Ishikawa (cell line): ENCODE measurements at regions not wholly inside any gene's neighbourhood (a gene's known extent, or its start where the extent isn't known, plus 50 kb on each side); places are given as distances from the start of the nearest gene placed in this dataset.

ENCODE experiments used
- CEBPB ChIP-seq: IDR thresholded peaks from 2 replicates; pipeline ENCODE4 v1.6.1; 2012
- CREB1 ChIP-seq: IDR thresholded peaks from 2 replicates; pipeline ENCODE4 v1.6.1; 2012; ENCODE audit warnings: low read depth
- EGR1 ChIP-seq: IDR thresholded peaks from 2 replicates; pipeline ENCODE4 v1.6.1; 2012
- EP300 ChIP-seq: IDR thresholded peaks from 2 replicates; pipeline ENCODE4 v1.6.1; 2012; ENCODE audit warnings: borderline replicate concordance
- FOXM1 ChIP-seq: IDR thresholded peaks from 2 replicates; pipeline ENCODE4 v1.6.1; 2012; ENCODE audit warnings: low read depth, borderline replicate concordance
- NFIC ChIP-seq: IDR thresholded peaks from 2 replicates; pipeline ENCODE4 v1.6.1; 2012
- RAD21 ChIP-seq: IDR thresholded peaks from 2 replicates; pipeline ENCODE4 v1.6.1; 2012; ENCODE audit warnings: low read depth
- REST ChIP-seq: IDR thresholded peaks from 2 replicates; pipeline ENCODE4 v1.6.1; 2012; ENCODE audit warnings: low read depth, mild to moderate bottlenecking
- TAF1 ChIP-seq: IDR thresholded peaks from 2 replicates; pipeline ENCODE4 v1.6.1; 2012; ENCODE audit warnings: low read depth, mild to moderate bottlenecking
- TCF12 ChIP-seq: IDR thresholded peaks from 2 replicates; pipeline ENCODE4 v1.6.1; 2012; ENCODE audit warnings: low read depth
- TEAD4 ChIP-seq: IDR thresholded peaks from 2 replicates; pipeline ENCODE4 v1.6.1; 2012
- YY1 ChIP-seq: IDR thresholded peaks from 2 replicates; pipeline ENCODE4 v1.6.1; 2012; ENCODE audit warnings: low read depth
- ZBTB7A ChIP-seq: IDR thresholded peaks from 2 replicates; pipeline ENCODE4 v1.6.1; 2012; ENCODE audit warnings: low read depth
- TF ChIP-seq, protein P1 (sequence below): IDR thresholded peaks from 2 replicates; pipeline ENCODE4 v1.6.1; 2012
- TF ChIP-seq, protein P2 (sequence below): IDR thresholded peaks from 2 replicates; pipeline ENCODE4 v1.6.1; 2012

- TF ChIP-seq, protein P1, sequence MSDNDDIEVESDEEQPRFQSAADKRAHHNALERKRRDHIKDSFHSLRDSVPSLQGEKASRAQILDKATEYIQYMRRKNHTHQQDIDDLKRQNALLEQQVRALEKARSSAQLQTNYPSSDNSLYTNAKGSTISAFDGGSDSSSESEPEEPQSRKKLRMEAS: no peak
- no peak for TF ChIP-seq TEAD4
- TF ChIP-seq ZBTB7A: no peak
- TF ChIP-seq RAD21: no peak
- TF ChIP-seq EGR1: no peak
- no peak for TF ChIP-seq TAF1
- TF ChIP-seq, protein P2, sequence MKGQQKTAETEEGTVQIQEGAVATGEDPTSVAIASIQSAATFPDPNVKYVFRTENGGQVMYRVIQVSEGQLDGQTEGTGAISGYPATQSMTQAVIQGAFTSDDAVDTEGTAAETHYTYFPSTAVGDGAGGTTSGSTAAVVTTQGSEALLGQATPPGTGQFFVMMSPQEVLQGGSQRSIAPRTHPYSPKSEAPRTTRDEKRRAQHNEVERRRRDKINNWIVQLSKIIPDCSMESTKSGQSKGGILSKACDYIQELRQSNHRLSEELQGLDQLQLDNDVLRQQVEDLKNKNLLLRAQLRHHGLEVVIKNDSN: no peak
- TF ChIP-seq REST: no peak
Measured at GRCh38 chr18:30044496-30044895, 998.0 kb downstream of the DSC3 start.

DNA sequence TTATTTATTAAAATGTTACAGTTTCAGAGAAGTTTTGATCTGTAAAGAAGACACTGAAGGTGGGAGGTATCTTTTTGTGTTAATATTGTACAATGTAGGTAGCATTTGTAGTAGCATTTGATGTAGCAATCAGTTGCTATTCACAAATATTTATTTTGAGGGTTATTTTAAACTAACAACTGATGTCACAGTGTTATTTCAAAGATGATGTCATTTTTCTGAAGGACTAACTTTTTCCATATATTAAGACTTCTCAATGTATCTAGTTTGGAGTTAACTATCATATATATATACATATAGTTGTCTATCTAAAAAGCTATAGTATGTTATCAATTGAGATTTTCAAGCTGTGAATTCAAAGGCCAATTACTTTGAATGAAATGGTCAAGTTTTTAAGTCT is 1003.3 kb downstream of the DSC3 start:
- TF ChIP-seq TAF1 (no peak), TEAD4 (no peak), FOXM1 (no peak), YY1 (no peak), TCF12 (no peak)
- TF ChIP-seq, protein P1: no peak

- TF ChIP-seq ZBTB7A: no peak
Measured at GRCh38 chr18:30034818-30035217, 1007.7 kb downstream of the DSC3 start.

DNA sequence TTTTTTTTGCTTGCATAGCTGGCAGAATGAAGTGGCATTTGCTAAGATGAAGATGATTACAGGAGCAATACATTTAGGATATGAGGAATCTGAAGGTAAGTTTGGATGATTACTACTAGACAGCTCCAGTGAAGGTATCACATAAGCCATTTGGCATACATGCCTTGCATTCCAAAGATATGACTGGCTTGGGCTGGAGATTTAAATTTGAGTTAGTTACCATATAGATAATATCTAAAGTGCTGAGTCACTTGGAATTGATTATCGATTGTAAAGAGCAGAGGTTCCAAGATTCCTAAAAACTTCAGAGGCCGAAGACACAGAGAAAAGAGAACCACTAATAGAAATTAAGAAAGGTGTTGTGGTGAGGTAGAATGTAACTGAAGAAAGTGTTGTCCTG is 1026.4 kb downstream of the DSC3 start:
- TF ChIP-seq TEAD4: peak; percentile 46; the same call in 1 of the 2 replicates
- no peak for TF ChIP-seq TCF12
- no peak for TF ChIP-seq RAD21
- no peak for TF ChIP-seq EGR1
- TF ChIP-seq ZBTB7A: no peak

DNA sequence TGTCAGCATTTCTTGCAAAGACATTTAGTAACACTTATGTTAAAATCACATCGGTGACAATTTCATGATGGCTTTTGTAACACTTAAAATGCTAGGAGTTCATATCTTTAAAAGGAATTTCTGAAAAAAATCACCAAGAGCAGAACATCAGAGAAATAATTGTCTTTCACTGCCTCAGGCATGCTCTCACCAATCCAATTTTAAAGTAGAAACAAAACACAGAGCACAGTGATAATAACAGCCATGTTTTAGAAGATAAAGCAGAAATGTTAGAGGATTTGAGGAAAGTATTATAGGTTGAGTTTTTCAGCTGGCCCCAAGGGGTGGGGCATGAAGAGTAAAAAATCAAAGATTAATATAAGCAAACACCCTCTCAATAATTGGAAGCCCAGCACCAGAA is 1037.6 kb downstream of the DSC3 start:
- TF ChIP-seq RAD21 (no peak), CEBPB (no peak), FOXM1 (no peak), ZBTB7A (no peak), CREB1 (no peak), EP300 (no peak), TCF12 (no peak), REST (no peak), TEAD4 (no peak), EGR1 (no peak)

- TF ChIP-seq TEAD4 (no peak), FOXM1 (no peak), CEBPB (no peak), ZBTB7A (no peak), NFIC (no peak), TCF12 (no peak), CREB1 (no peak), TAF1 (no peak), EGR1 (no peak), RAD21 (no peak), YY1 (no peak), REST (no peak), EP300 (no peak)
- TF ChIP-seq, protein P1: no peak
- TF ChIP-seq, protein P2: no peak
Measured at GRCh38 chr18:29982218-29982617, 1060.3 kb downstream of the DSC3 start.
